Right hindlimb (tissue), 1 donor: ENCODE measurements at regions not wholly inside any gene's neighbourhood (a gene's known extent, or its start where the extent isn't known, plus 50 kb on each side); places are given as distances from the start of the nearest gene placed in this dataset.

Experiments used
- DNase-seq: peaks from one replicate; pipeline ENCODE4 v3.0.0-alpha.2; 2018

DNA sequence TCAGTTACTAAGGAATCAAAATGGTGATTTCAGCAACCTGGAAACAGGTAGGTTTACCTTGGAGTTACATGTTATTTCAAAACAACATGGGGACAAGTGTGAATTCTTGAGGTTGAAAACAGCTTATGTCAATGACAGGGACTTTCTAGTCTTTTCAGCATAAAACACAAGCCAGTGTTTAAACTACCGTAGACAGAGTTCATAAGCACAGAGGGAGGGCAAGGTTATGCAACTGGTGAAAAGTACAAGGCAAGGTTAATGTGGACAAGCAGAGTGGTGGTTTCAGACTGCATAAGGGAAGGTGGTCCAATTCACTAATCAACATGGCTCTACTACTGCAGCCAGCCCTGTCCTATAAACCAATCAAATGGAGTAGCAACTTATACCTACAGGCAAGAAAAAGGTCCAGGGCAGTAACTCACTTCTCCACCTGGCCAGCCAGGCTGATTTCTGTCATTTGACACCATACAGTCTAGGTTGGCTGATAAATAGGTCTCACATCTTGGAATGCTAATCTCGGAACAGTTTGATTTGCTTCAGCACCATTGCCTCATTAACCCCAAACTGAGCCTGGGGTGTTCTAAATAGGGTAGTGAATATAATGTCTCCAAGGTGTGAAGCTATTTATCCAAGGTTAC lies 250.3 kb upstream of the PROX1 start:
- DNase-seq, result no peak

DNA sequence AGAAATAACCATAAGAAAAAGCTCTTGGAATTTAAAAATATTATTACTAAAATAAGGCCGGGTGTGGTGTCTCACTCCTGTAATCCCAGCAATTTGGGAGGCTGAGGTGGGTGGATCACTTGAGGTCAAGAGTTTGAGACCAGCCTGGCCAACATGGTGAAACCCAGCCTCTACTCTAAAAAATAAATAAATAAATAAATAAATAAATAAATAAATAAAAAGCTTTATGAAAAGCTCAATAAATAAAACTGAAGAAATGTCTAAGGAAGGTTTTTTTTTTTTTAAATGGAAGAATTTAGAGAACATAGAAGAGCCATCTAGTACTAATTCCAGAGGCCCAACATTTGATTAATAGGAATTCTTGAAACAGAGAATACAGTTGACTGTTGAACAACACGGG lies 249.1 kb upstream of the PROX1 start:
- DNase-seq, result no peak

DNA sequence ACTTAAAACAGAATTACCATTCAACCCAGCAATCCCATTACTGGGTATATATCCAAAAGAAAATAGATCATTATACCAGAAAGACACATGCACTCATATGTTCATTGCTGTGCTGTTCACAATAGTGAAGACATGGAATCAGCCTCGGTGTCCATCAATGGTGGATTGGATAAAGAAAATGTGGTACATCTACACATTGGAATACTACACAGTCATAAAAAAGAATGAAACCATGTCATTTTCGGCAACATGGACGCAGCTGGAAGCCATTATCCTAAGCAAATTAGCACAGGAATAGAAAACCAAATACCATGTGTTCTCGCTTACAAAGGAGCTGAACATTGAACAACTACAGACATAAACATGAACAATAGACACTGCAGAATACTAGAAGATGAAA lies 244.8 kb upstream of the PROX1 start:
- no peak for DNase-seq

DNA sequence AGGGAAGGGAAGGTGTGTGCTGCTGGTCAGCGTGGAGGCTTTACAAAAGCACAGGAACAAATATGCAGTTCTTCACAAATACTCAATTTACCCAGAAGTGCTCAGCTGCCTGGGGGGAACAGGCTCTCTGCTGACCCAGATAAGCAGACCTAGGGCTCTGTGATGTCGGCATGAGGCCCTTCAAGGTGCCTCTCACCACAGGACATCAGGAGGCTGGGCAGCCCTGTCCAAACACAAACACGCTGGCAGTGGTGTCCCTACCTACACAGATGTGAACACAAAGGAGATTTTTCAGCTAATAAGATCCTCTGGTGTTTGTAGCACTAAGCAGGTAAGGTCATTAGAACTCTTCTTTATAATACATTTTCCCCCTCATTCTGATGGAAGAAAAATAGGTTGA lies 243.0 kb upstream of the PROX1 start:
- no peak for DNase-seq

DNA sequence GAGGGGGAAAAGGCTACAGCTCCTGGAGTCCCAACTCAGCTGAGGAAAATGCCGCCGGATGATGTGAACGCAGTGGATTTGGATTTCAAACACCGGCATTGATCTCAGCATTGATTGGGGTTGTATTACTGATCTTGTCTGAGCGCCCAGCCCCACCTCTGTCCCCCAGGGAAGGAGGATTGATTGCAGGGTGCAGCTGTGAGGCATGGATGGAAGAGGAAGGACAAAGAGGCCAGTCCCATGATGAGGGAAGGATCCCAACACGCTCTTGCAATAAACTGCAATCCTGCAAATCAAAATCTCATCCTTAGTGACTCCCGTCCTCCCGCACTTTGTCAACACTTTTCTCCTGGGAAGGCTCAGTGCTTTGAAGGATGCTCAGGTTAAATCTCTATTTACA lies 242.3 kb upstream of the PROX1 start:
- DNase-seq, result no peak

DNA sequence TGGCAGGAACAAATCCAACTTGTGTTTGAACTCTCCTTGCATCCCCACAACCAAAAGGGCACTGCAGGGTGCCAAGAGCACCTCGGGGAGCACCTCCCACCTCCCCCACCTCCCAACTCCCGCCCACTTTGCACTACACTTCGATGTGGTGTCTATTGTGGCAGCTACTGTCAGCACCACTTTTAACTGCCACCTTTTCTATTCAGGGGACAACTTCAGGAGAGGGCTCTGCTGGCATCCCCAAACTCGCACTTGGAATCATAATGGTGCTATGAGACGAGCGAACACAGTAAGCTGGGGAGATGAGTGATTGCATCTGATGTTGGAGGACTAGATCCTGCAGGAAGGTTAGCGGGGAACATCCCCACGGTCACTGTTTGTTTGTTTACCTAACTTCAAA lies 238.2 kb upstream of the PROX1 start:
- DNase-seq, result no peak

DNA sequence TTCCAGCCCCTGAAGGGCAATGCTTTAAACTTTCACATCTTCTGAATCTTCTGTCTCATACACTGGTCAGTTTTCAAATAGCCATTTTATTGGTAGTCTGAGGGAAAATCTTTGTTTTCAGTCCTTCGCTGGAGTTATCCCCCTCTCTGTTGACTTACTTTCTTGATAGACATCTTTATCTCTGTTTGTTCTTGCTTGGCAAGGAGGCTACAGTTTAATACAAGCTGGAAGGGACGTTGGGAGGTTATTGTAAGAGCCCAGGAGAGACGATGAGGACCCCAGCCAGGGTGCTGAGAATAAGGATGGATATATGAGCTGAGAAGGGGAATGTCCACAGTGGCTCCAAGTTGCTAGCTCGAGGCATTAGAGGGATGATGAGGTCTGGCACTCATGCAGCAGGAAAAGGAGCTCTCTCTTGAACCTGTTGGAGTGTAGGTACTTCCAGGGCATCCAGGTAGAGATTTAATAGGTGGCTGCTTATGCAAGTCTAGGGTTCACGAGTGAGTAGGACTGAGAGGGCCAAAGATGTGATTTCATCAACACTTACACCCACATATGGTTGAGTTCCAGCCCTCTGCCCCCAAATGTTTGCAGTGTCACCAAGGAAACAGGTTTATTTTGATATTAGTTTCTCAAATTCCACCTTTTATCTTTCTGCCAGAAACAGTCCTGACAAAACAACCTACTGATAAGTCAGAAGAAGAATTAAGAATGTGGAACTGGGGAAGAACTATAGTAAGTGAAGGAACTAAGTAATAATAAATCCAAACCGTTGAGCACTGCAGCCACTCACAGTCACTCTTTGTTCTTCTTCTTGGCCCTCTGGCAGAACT lies 237.3 kb upstream of the PROX1 start:
- no peak for DNase-seq

DNA sequence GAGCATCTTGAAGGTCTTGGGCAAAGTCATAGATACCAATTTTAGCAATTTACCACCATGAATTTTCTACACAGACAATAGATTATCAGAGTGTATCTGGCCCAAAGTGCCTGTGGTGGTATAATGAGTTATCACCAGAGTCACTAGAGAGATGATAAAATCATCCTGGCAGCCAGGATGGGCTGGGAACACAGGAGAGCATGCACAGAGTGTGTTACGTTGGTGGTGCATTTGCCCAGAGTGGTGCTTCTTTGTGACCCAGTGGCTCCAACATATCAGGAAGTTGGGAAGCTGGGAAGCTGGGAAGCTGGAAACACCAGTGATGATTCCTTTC lies 236.7 kb upstream of the PROX1 start:
- DNase-seq, result no peak

DNA sequence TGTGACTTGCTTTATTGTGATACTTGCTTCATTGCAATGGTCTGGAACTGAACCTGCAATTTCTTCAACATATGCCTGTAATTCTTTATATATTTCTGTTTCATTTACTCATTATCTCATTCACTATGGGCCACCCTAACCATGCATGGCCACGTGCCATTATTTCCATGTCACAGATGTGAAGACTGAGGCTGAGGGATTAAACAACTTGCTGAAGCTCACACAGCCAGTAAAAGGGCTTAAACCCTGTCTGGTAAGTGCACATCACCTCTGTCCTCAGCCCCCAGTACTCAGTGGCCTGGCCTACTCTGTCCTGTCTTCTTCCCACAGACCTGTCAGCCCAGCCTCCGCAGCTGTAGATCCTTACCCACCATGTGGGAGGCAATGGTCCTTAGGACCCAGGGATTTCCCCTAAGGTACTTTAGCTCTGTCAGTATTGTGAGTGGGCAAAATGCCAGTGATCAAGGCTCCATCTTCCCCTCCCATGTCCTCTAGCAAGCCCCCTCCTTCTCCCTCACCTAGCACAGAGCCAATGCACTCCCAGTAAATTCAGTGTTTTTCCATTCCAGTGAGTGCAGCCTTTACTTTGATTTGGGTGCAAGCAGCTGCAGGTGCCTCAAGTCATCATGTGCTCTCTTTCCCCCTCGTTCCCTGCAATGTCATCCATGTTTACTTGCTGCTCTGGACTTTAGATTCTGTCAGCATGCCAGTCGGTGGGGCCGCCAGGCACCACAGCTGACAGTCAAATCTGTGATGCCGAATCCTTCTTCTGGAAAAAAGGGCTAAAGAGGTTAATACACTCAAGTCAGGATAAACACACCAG lies 228.2 kb upstream of the PROX1 start:
- peak; percentile 19 for DNase-seq

DNA sequence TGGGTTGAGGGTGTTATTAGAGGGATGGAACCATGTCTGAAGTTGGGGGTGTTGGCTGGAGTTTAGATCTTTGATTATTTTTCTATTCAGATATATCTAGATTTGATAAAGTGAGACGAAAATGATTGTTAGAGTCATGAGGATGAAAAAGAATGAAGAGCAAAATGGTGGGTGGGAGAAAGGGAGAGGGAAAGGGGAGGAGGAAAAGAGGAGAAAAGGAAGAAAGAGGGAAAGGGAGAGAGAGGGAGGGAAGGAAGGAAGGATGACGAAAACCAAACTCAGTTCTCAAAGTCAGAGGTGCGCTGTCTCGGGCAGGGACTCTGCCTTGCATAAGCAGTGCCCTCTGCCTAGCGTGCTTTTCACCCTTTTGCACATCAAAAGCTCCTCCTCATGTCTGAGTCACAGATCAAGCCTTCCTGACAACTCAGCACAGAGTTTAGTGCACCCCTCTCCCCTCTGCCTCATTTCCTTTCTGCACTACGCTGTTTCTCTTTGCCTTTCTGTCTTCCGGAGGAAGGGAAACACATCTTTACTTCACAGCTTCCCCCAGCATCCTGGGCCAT lies 225.8 kb upstream of the PROX1 start:
- no peak for DNase-seq

DNA sequence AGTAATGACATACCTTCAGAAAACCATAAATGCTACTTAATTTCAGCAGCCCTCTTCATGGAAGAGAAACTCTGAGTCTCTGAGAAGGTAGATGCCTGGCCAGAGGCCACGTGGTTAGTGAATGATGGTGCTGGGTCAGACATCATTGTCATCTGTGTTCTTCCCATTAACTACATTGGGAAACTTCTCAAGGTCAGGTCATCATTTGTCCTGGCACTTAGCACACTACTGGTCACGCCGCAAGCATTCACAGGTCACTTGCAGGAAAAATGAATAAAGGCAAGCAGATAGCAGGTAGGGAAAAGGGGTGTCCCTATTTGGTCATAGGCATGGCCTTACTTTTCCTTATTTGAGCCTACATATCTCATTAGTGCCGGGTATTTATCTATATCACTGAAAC lies 220.1 kb upstream of the PROX1 start:
- DNase-seq, result no peak

DNA sequence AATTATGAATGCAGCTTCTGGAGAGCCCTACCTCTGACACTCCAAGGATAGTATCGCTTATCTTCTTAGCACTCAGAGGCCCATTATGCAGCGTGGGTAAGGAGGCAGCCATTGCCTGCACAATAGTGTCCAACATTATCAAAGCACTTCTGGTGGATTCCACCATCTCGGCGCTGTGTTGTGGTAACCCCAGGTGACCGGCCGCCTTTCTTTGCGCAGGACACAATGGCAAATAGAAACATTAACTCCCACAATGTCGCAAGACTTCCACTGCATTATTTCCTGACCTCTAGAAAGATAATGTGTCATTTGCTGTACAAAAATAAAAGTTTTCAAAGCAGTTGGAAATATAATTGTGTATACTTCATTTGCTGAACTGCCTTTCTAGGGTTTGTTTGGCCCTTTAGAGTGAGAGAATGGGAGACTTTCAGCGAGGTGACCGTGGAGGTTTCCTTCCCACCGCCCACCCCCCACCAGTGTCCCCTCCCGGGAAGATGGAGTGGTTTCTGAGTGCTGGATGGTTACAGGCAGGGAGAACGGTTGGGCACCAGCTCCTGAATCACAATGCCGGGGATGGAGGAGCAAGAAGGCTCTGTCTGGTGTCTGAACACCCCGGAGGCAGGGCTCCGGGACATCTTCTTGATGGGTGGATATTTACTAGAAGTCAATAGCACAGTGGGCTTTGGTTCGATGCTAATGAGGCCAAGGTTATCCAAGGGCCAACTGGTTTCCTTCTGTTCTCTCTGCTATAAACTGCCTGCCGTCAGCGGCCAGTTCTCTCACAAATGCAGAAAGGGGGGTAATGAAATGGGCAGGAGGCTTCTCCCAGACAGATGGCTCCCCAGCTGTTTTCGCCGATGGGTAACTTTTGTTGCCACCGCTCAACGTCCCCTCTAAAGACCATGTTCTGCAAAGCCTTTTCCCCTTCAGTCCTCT lies 215.4 kb upstream of the PROX1 start:
- peak; percentile 27 for DNase-seq

DNA sequence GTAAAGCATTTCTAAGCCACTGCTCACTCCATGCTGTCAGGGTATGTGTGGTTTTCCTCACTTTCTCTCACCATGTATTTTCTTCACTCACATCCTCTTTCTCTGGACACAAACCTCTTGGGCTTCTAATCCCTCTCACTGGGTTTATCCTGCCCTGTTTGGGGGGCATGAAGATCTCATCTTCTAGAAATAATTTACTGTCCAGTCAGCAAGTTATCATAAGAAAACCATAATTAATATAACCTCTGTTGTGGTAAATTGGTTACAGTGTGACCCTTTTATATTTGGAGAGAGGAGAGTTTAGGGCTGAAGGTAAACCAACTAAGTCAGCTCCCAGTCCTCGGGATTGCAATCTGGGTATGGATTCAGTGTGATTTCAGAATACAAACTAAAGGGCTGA lies 213.8 kb upstream of the PROX1 start:
- no peak for DNase-seq

DNA sequence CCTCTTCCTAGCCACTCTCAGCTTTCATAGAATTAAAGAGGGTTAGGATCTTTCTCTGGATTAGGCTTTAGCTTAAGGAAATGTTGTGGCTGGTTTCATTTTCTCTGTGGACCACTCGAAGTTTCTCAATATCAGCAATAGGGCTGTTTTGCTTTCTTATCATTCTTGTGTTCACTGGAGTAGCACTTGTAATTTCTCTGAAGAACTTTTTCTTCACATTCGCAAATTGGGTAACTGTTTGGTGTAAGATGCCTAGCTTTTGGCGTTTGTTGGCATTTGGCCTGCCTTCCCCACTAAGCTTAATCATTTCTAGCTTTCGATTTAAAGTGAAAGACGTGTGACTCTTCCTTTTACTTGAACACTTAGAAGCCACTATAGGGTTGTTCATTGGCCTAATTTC lies 210.8 kb upstream of the PROX1 start:
- DNase-seq, result no peak

DNA sequence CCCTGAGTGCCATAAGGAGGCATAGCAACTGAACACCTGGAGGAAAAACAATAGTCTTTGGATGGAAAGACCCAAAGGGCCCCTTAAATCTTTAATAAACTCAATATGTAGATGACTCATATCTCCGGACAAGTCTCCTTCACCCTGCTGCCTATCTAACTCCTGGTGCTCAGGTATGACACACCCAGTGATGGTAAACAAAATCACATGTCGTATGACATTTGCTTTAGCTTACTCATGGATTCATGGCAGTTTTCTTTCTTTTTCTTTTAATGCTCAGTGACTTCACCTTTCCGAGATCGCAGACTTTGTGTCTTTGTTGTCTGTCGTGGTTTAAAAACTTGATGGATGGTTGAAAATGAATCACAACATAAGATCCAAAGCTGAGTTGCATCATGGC lies 208.5 kb upstream of the PROX1 start:
- DNase-seq, result no peak

DNA sequence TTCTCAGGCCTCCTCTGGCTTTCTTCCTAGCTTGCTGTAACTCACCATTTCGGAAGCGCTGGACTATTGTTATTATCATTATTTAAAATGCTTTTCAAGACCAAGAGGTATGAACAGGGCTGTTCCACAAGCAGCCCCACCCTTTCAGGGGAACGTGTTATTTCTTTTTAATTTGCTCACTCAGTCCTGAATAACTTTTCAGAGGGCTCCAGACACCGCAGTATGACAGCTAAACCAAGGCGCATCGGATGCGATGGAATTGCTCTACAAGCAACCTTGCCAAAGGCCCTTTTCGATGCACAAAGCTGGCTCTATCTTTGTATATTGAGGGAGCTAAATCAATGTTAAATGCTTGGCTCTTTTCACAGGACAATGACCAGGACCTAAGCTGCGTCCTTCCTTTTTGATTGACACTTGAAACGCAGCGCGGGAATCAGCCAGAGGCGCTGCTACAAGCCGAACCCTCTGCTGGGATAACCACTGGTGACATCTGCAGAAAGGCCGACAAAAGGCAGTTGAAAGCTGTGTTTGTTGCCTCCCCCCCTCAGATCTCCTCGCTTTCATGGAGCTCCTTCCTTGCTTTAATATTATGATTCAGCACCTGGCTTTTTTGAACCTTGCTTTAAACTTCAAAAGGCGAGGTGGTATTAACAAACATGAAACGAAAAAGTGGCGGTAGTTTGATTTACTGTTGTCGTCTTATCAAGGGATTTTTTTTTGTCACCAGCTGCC lies 204.7 kb upstream of the PROX1 start:
- no peak for DNase-seq

DNA sequence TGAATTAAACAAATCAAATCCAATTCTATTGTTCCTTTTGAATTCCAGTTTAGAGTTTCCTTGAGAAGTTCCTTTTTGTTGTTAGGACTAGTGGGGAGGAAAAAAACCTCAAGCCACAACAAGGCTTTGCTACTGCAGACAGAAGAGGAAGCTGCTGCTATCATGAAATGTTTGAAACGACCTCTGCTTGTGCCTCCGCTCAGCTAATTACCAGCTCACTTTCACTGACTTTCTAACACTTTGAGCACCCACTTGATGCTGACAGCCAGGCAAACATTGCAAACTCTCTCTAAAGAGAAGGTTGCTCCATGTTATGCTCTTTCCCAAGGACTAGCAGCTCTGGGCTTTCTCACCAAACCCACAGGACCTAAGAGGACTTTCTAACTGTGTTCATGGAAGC lies 203.9 kb upstream of the PROX1 start:
- no peak for DNase-seq

DNA sequence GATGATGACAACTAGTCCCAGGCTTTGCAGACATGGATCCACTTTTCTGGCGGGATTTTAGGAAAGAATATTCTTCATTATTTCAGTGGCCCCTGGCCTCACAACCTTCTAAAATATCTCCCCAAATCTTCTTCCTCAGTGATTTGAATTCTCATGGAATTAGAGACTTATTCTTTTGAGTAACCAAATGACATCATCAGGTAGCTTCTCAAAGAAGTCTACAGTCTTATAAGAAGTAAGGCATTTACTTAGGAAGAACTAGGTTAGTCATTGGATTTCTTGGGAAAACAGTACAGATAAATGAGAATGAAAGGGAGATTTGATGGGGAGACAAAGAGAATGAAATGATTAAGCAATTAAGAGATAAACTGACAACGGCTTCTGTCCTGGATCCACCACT lies 201.1 kb upstream of the PROX1 start:
- no peak for DNase-seq

DNA sequence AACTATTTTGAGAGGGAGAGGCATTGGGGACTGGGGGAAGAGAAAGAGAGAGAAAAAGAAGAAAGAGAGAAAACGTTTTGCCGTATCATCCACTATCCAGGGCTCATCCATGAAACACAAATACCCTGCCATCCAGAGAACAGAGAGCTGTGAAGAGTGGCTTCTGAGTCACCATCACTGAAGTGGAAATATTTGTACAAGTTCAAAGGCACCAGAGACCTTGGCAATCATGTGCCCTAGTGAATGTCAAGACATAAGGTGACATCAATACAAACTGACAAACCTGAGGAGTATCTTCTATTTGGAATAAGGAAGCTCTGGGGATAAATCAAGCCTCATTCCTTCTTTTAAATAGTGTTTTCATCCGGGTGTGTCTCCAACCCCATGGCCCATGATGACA lies 197.2 kb upstream of the PROX1 start:
- DNase-seq, result no peak

DNA sequence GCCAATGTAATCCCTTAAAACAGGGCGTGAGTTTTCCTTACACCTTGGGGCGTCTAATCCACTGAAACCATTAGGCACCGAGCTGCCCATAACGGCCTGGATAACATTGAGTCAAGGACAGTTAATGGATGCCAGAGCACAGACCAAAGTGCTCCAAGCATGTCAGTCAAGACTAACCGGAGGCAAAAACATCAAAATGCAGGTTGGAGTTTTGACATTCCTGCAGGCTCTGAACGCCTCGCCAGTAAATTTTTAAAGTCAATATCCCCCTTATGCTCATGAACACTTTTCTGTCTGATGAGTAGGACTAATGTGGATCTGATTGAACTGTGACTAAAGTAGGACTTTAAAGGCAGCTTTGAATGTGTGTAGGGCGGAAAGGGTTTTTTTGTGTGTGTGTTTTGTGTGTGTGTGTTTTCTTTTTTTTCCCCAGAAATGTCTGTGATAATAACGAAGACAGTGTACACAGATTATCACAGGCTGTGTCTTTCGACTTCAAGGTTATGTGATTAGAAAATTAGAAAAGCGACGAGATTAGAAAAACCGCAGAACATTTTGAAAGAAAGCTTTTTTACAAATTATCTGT lies 194.2 kb upstream of the PROX1 start:
- DNase-seq, result no peak

DNA sequence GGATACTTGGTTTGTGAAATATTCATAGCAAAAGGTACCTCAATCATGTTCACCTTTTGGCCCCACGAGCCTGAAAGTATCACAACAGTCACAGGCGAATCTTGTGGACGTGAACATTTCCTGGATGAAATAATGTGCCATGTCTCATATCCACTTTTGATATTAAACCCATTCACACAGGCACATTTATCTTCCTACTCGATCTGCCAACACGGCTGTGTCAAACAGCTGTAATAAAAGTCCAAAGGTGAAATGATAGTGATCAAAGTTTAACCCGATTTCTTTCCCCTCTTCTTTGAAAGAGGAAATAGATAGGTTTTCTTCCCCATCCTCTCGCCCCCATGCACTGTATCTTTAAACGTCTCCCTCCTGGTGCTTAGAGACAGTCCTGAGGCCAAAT lies 191.2 kb upstream of the PROX1 start:
- no peak for DNase-seq
